ENCODE measurements at regions not wholly inside any gene's neighbourhood (a gene's known extent, or its start where the extent isn't known, plus 50 kb on each side); places are given as distances from the start of the nearest gene placed in this dataset.

- Histone ChIP-seq H3K27ac (no peak overlapping the region), H3K36me3 (replicated peaks) (no peaks in the 10 kb centered on the region), H3K27me3 (replicated peaks) (no peaks in the 10 kb centered on the region), H3K4me3 (ENCODE audit: low read depth, low read length) (no peak overlapping the region)
- DNase-seq = no peak
- TF ChIP-seq CTCF (IDR thresholded peaks at IDR 0.05; ENCODE audit: low read depth, low read length, missing control alignments) = no peak
- in situ Hi-C loops (cut with HindIII; ENCODE audit: low pct_ligation_motif_present, low sequenced_read_pairs) = no loop called here
Measured at GRCh38 chr5:68374796-68375518, 159.4 kb downstream of the PIK3R1 start.

GRCh38 chr5:68375540-68375939 is 160.0 kb downstream of the PIK3R1 start:
- Histone ChIP-seq H3K27me3 (replicated peaks) (no peaks in the 10 kb centered on the region), H3K4me3 (ENCODE audit: low read depth, low read length) (no peak overlapping the region), H3K27ac (no peak overlapping the region), H3K36me3 (replicated peaks) (no peaks in the 10 kb centered on the region)
- no peak for DNase-seq
- no peak for TF ChIP-seq CTCF (IDR thresholded peaks at IDR 0.05; ENCODE audit: low read depth, low read length, missing control alignments)
- in situ Hi-C loops (cut with HindIII; ENCODE audit: low pct_ligation_motif_present, low sequenced_read_pairs) = no loop called here

GRCh38 chr5:68376935-68377334 is 161.4 kb downstream of the PIK3R1 start:
- Histone ChIP-seq H3K27me3 (replicated peaks) (no peaks in the 10 kb centered on the region), H3K27ac (no peak overlapping the region), H3K4me3 (ENCODE audit: low read depth, low read length) (no peak overlapping the region), H3K36me3 (replicated peaks) (no peaks in the 10 kb centered on the region)
- in situ Hi-C loops (cut with HindIII; ENCODE audit: low pct_ligation_motif_present, low sequenced_read_pairs) = no loop called here
- no peak for DNase-seq
- TF ChIP-seq CTCF (IDR thresholded peaks at IDR 0.05; ENCODE audit: low read depth, low read length, missing control alignments) = no peak

- no peak overlapping the region for H3K27ac ChIP-seq
- in situ Hi-C loops (cut with HindIII; ENCODE audit: low pct_ligation_motif_present, low sequenced_read_pairs) = no loop called here
- no peak for TF ChIP-seq CTCF (IDR thresholded peaks at IDR 0.05; ENCODE audit: low read depth, low read length, missing control alignments)
- H3K36me3 ChIP-seq (replicated peaks) = no peaks in the 10 kb centered on the region
- DNase-seq = no peak
- H3K27me3 ChIP-seq (replicated peaks) = no peaks in the 10 kb centered on the region
- H3K4me3 ChIP-seq (ENCODE audit: low read depth, low read length) = no peak overlapping the region
Measured at GRCh38 chr5:68377733-68378132, 162.2 kb downstream of the PIK3R1 start.

- H3K36me3 ChIP-seq (replicated peaks) = no peaks in the 10 kb centered on the region
- no peaks in the 10 kb centered on the region for H3K27me3 ChIP-seq (replicated peaks)
- no peak for TF ChIP-seq CTCF (IDR thresholded peaks at IDR 0.05; ENCODE audit: low read depth, low read length, missing control alignments)
- no peak overlapping the region for H3K27ac ChIP-seq
- H3K4me3 ChIP-seq (ENCODE audit: low read depth, low read length) = no peak overlapping the region
- in situ Hi-C loops (cut with HindIII; ENCODE audit: low pct_ligation_motif_present, low sequenced_read_pairs) = no loop called here
- DNase-seq = no peak
Measured at GRCh38 chr5:68378204-68378820, 162.8 kb downstream of the PIK3R1 start.
